Ramos (cell line): ENCODE measurements at regions not wholly inside any gene's neighbourhood (a gene's known extent, or its start where the extent isn't known, plus 50 kb on each side); places are given as distances from the start of the nearest gene placed in this dataset.

Experiments used
- in situ Hi-C: fragments of 300-500 bp; cut with MboI; formaldehyde crosslinking; loops from one replicate; pipeline ENCODE4 v1.14.3; 2022; ENCODE audit warnings: low sequenced_read_pairs; ENCODE audit not compliant: unreplicated experiment

- in situ Hi-C loops: loop anchor here (25.0 kb wide), 1 partner anchor 791 kb away; no protein-coding TSS in a partner anchor
Measured at GRCh38 chr3:34678575-34678974, 880.1 kb downstream of the PDCD6IP start.

- in situ Hi-C loops: loop anchor here (25.0 kb wide), 1 partner anchor 792 kb away; no protein-coding TSS in a partner anchor
Measured at GRCh38 chr3:34679055-34679454, 880.6 kb downstream of the PDCD6IP start.

- in situ Hi-C loops: loop anchor here (25.0 kb wide), 1 partner anchor 797 kb away; no protein-coding TSS in a partner anchor
Measured at GRCh38 chr3:34683851-34684250, 885.4 kb downstream of the PDCD6IP start.

GRCh38 chr3:34686541-34686940 is 888.1 kb downstream of the PDCD6IP start:
- in situ Hi-C loops: loop anchor here (25.0 kb wide), 1 partner anchor 799 kb away; no protein-coding TSS in a partner anchor

GRCh38 chr3:34687671-34688070 is 889.2 kb downstream of the PDCD6IP start:
- in situ Hi-C loops: loop anchor here (25.0 kb wide), 1 partner anchor 800 kb away; no protein-coding TSS in a partner anchor

- in situ Hi-C loops: loop anchor here (25.0 kb wide), 1 partner anchor 810 kb away; no protein-coding TSS in a partner anchor
Measured at GRCh38 chr3:34696831-34697230, 898.4 kb downstream of the PDCD6IP start.

- in situ Hi-C loops: no loop called here
Measured at GRCh38 chr3:34703053-34703452, 904.6 kb downstream of the PDCD6IP start.

- in situ Hi-C loops: no loop called here
Measured at GRCh38 chr3:34724916-34725499, 914.3 kb upstream of the ARPP21 start.

- in situ Hi-C loops: no loop called here
Measured at GRCh38 chr3:34725774-34726173, 913.6 kb upstream of the ARPP21 start.

GRCh38 chr3:34727700-34728099 is 911.6 kb upstream of the ARPP21 start:
- in situ Hi-C loops: no loop called here

- in situ Hi-C loops: no loop called here
Measured at GRCh38 chr3:34742151-34742550, 897.2 kb upstream of the ARPP21 start.

- in situ Hi-C loops: no loop called here
Measured at GRCh38 chr3:34758630-34759261, 880.6 kb upstream of the ARPP21 start.

- in situ Hi-C loops: no loop called here
Measured at GRCh38 chr3:34777386-34777785, 861.9 kb upstream of the ARPP21 start.

- in situ Hi-C loops: no loop called here
Measured at GRCh38 chr3:34779092-34779491, 860.2 kb upstream of the ARPP21 start.

GRCh38 chr3:34780294-34780693 is 859.0 kb upstream of the ARPP21 start:
- in situ Hi-C loops: no loop called here

GRCh38 chr3:34780973-34781372 is 858.4 kb upstream of the ARPP21 start:
- in situ Hi-C loops: no loop called here

- in situ Hi-C loops: no loop called here
Measured at GRCh38 chr3:34782871-34783270, 856.5 kb upstream of the ARPP21 start.

GRCh38 chr3:34783876-34784275 is 855.4 kb upstream of the ARPP21 start:
- in situ Hi-C loops: no loop called here

GRCh38 chr3:34793057-34793456 is 846.3 kb upstream of the ARPP21 start:
- in situ Hi-C loops: no loop called here

- in situ Hi-C loops: no loop called here
Measured at GRCh38 chr3:34807611-34808010, 831.7 kb upstream of the ARPP21 start.

- in situ Hi-C loops: no loop called here
Measured at GRCh38 chr3:34808287-34808686, 831.0 kb upstream of the ARPP21 start.

GRCh38 chr3:34828847-34829246 is 810.5 kb upstream of the ARPP21 start:
- in situ Hi-C loops: no loop called here
